ENCODE measurements at regions not wholly inside any gene's neighbourhood (a gene's known extent, or its start where the extent isn't known, plus 50 kb on each side); places are given as distances from the start of the nearest gene placed in this dataset.
"Not testable (repeated sequence)": the region's sequence is repeated elsewhere in the genome, so short reads cannot be mapped to it uniquely, and the experiment has no call there.

DNA sequence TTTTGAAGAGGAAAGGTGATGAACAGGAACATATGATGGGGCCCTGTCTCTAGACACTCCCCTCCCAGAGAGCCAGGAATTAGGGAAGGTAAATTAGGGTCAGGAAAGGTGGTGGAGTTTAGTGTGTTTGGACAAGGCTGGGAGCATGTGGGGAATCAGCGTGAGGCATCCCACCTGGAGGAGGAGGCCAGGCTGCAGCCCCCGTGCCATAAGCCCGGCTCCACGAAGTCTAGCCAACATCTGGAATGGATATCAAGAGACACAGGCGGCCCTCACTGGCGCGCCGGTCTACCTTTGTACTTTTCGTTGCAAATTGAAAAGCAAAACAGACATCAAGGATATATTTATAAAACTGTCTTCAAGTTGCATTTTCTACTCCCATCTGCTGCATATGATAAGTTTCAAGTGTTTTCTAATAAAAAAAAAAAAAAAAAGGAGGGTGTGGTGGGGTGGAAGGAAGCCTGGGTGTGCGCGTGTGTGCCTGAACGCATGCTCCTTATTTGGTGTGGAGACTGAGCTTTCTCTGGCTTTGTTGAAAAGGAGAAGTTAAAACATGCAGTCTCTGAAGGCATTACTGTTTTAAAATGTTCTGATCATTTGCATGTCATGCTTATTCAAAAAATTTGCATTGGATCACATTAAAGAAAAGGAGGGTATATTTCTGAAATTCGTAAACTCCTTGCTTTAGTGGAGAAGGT is 546.7 kb upstream of the ID2 start:
- no peak for DNase-seq

DNA sequence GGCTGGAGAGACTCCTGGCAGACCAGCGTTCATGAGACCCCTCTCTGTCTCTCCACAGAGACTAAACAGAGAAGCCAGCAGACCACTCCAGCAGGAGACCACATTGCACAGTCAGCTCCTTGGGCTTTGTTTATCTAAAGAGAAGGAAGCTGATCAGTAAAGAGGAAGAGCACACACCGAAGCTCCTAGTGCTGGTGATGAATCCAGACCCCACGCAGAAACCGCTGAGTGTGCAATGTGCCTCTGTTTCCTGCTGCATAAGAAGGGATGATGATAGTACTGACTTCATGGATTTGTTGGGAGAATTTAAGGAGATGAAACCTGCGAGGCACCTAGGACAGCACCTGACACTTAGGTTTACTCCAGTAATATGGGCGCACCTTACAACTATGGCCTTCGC is 544.1 kb upstream of the ID2 start:
- no peak for DNase-seq

DNA sequence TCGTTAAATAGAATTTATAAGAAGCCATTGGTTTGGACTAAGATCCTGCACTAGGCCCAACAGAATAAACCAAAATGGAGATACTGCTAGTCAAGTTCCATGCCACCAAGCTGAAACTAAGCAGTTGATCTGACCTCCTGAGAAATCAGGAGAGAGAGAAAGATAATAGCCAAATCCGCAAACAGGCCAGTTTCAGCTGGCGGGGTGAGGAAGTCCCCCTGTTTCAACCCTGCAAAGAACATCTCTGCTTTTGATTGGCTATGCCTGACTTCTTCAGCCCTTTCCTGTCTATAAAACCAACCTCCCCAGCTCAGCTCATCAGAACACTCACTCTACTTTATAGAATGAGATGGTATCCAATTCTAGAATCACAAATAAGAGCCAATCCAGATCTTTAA is 543.3 kb upstream of the ID2 start:
- no peak for DNase-seq

DNA sequence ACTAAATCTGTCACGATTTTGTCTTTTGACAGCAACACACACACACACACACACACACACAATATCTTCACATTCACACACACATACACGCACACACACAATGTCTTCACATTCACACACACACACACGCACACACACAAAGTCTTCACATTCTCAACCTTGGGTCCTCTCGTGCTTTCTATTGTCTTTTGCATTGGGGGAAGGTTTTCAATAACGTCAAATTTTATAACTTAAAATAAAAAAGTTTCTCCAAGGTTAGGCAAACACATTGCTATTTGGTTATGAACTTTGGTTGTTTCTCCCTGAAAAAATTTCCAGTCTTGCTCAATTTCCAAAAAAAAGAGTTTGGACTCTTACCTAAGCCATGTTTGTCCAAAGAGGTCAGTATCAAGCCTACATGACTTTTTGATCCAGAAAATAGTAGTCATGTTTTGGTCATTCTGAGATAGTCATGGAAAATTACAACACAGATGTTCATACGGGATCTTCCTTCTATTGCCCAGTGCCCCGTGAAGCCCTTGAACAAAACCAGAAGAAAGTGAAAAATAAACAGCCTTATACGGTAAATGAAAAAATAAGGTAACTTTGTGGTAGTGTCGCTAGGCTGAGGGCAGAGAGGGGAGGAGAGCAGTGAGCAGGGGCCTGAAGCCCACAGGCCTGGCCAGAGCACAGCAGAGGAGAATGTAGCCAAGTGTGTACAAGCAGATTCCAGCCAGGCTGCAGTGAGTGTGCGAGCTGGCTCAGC is 542.8 kb upstream of the ID2 start:
- no peak for DNase-seq

DNA sequence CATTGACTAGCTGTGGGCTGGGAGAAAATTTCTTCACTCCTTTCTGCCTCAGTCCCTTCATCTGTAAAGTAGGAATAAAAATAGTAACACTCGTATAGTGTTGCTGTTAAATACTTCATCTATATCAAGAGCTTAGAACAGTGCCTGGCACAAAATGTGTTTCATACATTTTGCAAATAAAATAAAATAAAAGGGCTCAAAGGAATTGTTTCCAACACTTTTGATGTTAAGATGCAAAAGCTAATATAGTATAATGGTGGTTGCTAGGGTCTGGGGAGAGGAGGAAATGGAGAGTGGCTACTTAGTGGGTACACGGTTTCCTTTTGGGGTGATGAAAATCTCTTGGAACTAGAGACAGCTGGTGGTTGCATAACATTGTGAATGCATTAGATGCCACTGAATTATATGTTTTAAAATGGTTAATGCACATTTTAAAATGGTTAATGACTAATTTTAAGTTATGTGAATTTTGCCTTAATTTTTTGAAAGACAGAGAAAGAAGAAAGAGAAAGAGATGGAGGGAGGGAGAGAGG is 542.1 kb upstream of the ID2 start:
- no peak for DNase-seq

DNA sequence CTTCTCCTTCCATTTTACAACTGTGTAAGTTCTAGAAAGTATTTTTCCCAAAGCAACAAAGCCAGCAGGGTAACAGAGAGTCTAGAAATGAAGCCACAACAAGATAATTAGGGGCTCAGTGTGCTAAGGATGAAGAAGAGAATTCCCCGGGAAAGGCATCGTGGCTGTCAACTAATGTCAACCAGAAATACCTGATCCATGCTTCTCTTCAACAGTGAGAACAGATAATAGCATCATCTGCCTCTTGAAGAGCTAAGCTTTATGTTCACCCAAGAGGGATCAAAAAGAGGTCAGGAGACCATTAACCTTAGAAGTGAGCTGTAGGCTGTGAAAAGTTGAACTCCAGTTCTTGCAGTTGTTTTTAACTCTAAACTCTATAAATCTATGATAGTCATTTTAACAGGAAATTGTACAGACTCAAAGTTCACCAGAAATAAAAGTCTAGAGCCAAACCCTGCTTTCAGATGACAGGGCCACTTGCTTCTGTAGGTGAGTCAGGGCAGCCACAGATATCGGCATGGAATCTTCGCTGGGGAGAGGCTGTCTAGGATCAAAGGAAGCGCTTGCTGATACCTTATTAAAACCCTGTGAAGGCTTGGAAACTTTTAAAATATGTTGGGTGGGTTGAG is 540.7 kb upstream of the ID2 start:
- no peak for DNase-seq

DNA sequence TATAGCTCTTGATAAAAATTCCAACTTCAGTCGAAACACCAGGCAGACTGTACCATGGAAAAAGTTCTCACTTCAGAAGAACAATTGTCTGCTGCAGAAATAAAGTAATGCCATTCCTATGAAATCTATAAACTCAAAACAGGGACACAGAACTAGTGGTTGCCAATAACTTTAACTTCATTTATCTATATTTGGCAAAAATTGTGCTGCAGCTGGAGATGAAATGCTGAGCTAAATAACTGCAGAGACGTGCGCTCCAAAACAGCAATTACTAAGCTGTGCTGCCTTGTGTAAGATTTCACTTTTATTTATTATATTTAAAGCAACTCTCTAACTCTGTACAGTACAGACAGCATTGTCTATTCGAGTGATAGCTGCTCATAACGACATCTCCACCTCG is 540.1 kb upstream of the ID2 start:
- DNase-seq = no peak

DNA sequence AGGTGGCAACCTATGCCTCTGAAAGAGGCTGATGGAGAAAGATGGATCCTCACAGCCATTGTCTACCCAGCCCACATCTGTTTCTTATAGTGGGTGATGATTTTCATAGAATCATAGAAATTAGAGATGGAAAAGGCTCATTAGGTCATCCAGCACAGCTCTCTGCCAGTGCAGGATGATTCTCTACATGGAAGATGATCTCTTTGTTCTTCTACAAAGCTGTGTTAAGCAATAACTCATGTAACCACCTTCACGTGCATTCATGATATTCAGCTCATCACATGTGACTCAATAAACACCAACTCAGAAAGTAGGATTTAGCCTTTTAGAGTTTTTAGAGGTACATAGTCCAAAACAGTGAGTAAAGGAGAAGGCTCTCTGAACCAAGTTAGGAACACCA is 539.4 kb upstream of the ID2 start:
- no peak for DNase-seq

DNA sequence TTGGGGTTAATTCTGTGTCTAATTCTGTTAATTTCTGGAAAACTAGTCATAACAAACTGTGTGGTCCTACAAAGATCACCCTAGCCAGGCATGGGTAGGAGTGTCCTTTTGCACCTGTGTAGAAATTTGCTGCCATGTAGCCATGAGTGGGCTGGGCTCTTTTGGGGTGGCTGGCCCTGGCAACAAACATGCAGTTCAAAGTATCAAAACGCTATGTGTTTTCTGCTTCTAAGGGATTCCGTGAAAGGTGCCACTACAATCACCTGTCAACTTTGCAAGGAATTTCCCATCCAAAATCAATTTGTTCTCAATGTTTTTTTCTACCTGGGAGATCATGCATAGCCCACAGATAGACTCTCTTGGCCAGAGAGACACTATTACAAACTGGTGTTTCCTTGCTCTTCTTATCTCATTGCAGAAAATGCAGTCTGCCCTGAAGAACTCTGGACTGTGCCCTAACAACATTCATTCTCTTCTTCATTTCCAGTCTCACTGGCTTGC is 537.7 kb upstream of the ID2 start:
- no peak for DNase-seq

DNA sequence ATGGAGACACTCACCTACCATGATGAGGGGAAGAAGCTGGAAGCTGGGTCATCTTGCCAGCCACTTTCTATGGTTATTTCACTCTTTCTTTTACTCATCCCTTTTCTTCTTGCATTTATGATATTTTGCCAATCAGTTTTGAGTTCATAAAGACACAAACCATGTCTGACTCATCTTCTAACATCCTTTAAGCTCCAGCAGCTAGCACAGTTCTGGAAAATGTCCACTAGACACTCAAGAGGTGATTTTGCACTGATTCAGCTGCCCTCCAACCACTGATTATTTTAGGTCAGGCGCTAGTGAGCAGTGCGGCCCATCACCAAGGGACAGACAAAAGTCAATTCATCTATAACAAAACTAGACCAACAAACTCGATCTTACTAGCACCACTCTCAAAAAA is 537.1 kb upstream of the ID2 start:
- DNase-seq = no peak

DNA sequence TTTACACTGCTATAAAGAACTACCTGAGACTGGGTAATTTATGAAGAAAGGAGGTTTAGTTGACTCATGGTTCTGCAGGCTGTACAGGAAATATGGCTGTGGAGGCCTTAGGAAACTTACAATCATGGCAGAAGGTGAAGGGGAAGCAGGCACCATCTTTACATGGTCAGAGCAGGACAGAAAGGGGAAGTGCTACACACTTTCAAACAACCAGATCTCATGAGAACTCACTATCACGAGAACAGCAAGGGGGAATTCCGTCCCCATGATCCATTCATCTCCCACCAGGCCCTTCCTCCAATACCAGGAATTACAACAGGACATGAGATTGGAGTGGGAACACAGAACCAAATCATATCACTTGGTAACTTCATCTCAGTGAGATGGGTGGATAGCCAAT is 536.5 kb upstream of the ID2 start:
- not testable (repeated sequence) for DNase-seq

DNA sequence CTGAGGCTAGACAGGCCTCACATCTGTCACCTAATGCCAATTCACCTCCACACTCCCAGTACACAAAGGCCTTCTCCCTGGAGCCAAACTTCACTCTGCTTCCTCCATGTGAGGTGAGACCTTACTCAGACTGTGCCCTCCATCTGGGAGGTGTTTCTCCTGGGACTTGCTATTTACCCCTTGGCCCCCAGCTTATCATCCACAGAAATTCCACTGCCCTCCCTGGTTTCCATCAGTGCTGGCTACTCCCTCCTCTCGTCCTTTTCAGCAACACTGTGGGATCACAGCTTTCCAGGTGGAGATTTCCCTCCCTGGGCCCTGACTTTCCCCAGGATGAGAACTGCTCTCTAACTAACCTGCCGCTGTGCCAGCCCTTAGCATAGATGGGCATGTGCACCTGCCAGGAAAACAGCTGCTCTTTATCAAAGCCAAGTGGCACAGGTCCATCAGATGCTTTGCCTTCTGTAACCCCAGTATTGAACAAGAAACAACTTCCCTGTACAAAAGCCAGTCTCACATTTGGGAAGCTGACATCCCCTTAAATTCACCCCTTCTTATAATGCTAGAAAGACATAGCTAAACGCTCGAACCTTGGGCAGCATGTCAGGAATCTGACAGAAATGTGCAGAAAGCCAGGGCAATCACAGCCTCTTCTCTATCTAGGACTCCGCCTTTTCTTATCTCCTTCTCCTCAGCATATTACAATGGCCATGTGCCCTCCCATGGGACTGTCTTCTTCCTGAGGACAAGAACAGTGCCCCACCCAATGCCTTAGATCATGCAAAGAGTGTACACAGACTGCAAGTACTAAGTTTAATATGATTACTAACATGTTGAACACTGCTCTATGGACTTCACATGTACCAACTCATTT is 535.5 kb upstream of the ID2 start:
- DNase-seq = no peak

DNA sequence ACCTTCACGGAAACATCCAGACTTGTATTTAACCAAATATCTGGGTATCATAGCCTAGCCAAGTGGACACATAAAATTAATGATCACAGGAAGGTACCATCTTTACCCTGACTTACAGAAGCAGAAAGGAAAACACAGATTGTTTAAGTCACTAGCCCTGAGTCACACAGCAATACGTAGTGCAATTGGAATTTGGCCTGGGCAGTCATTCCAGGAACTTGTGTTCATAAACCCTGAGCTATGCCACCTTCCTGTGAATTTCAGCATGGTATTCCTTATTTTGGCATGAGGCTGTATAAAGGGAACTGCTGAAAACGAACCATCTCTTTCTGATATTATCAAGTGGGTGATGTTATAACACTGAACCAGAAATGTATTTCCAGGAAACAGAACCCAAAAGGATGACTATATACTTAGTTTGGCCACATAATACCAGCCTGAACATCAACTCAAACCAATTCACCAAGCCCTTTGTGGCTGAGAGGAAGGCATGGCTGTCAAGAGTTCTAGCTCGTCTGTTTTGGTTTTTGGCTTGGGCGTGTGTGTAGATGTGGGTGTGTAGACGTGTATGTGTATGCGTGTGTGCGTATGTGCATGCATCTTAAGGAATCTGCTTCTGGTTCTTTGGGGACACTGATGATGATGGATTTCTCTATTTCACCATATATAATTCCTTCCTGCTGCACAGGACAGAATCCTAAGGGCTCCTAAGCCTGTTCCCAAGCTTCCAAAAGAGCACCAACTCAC is 533.4 kb upstream of the ID2 start:
- no peak for DNase-seq

DNA sequence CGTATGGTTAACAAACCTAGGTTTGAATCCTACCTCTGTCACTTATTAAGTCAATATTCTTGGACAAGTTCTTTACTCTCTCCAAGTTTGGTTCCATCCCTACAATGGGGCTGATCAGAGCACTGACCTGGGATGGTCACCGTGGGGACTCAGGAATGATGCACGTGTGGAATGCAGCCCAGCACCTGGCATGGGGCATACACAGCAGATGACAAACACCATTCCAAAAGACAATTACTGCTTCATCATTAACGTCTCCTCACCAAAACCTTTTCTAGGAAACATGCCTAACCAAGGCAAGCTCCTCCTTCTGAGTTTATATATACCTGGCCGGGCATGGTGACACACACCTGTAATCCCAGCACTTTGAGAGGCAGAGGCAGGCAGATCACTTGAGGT is 532.9 kb upstream of the ID2 start:
- no peak for DNase-seq

DNA sequence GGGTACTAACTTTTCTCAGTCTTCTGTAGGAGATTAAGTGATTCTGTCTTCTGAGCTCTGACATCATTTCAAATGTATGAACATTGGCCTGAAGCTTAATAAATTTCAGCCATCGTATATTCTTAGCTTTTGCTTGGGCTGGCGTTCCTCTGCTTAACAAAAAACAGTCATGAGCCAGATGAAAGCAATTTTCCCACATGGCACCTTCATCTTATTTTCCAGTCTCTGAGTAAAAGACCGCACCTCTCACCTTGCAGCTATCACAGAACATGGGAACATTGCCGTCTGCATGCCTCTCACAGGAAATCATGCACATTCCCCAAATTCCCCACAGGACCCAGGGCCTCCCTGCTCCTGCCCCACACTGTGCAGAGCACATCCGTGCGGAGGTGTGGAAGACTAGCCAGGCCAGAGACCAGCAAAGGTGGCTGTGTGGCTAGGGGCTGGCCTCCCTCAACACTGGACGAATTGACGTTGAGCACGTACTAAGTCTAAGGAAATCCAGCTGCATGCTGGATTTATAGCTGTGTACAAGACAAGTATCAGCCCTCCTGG is 531.8 kb upstream of the ID2 start:
- DNase-seq = no peak

DNA sequence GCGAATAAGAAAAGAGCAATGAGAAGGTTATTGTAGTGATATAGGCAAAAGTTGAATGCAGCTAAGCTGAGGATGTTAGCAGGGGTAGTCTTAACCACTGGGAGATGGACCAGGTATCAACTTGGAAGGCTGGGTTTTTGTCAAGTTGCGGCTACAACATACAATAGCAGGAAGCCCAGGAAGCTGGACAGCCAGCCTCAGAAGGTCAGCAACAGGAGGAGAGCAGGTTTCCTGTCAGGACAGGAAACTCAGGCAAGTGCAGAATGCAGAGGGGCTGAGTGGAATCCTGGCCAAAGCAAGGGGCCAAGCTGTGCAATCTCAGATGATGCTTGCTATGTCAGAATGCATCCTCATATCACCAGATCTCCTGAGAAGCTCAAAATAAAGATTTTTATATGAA is 530.0 kb upstream of the ID2 start:
- no peak for DNase-seq

DNA sequence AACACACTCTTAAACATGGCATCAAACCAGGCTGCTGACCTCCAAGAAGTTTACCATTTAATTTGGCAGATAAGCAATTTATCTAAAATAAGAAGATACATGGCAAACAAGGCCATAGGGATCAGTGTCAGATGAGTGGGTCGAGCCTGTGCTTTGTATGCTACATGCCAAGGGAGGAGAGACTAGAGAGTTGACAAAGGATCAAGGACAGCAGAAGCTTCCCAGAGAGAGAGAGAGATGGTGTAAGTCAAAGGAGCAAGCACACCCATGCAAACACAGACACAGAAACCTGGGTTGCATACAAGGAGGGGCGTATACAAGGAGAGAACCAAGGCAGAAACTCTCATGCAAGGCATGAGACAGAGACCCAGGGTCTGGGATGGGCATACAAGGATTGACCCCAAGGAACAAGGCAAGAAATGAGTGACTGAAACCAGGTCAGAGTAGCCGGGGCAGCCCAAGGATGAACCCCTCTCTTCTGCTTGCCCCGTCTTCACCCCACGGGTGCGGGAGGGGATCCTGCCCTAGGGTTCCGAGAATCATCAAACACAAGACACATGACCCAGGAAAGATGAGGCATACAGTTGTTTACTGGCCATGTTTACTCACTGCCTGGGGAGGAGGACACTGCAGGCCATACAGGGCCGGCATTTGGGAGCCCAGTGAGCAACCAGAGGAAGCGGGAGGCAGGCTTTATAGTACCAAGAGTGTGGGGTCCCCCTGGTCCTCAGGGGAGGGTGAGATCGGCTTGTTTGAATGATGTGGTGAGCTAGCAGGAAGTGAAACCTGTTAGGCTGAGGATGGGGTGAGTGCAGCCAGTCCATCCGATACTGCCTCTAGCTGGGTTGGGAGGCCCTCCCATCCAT is 529.2 kb upstream of the ID2 start:
- no peak for DNase-seq

DNA sequence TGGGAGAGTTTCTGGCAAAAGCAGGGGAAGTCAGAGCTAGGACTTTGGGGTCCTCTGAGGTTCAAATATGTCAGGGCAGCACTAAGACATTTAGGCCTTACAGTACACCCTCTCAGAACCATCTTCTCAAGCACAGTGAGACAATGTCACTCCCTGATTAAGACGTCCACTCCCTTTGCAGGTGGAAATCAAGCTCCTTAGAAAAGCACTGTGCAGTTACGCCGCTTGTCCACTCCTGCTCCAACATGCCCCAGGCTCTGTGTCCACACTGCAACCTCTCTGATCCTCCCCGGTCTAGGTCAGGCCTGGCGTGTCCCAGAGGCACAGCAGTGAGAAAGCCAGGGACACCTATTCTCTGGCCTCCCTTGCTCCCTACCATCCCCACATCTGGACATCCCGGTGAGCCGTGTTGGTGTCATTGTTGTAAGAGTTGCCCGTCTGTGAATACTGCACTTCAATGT is 528.6 kb upstream of the ID2 start:
- DNase-seq = no peak

DNA sequence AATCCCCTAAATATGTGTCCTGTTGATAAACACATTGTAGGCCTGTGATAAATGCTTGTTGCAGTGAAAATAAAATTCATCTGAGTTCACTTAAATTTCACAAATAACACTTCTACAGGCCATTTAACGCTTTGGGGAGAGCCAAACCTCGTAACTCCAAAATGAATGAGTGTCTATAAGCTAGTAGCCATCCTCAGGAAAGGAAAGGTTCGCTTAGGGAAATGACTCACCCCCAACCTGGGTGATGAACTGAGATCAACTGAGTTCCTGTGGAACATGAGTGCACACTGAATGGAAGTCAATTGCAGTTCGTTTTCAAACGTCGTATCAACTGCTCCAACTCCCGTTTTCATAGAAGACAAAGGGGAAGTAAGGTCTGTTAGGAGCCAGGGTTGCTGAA is 527.6 kb upstream of the ID2 start:
- no peak for DNase-seq

DNA sequence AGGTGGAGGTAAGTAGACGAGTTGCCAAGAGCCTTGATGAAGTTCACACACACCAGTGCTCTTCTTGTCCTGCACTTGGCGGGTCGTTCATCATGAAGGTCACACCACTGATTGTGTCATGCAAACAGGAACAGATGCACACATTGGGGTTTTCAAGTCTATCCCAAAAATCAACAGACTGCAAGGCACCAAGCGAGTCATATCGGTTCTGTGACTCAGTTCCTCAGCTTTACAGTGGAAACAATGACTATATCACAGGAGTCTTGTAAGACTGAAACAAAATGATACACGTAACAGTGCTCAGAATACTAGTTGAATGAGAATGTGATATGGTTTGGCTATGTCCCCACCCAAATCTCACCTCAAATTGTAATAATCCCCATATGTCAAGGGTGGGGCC is 526.9 kb upstream of the ID2 start:
- peak; percentile 57 for DNase-seq
